ENCODE measurements at regions not wholly inside any gene's neighbourhood (a gene's known extent, or its start where the extent isn't known, plus 50 kb on each side); places are given as distances from the start of the nearest gene placed in this dataset.
"Not testable (repeated sequence)": the region's sequence is repeated elsewhere in the genome, so short reads cannot be mapped to it uniquely, and the experiment has no call there.

DNA sequence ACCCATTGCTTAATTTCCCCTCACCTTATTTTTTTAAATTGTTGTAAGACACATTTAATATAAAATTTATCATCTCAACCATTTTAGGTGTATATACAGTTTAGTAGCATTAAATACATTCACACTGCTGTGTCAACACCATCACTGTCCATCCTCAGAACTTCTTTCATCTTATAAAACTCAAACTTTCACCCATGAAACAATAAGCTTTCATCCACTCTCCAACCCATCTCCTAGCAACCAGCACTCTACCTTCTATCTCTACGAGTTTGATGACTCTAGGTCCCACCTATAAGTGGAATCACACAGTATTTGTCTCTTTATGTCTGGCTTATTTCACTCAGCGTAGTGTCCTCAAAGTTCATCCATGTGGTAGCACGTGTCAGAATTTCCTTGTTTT lies 75.5 kb downstream of the TBX3 start:
- Histone ChIP-seq H3K36me3 (ENCODE audit: insufficient read depth, low read length) (no peaks in the 10 kb centered on the region), H4K20me1 (ENCODE audit: insufficient read depth, low read length) (no peaks in the 10 kb centered on the region), H3K4me1 (ENCODE audit: insufficient read depth, low read length) (no peaks in the 10 kb centered on the region), H3K9me3 (ENCODE audit: low read depth, low read length) (no peaks in the 10 kb centered on the region), H3K27ac (ENCODE audit: low read depth, low read length) (no peak overlapping the region), H3K4me3 (ENCODE audit: insufficient read depth, low read length) (no peak overlapping the region), H3K79me2 (ENCODE audit: insufficient read depth, low read length) (no peaks in the 10 kb centered on the region), H3K27me3 (ENCODE audit: insufficient read depth, low read length) (no peaks in the 10 kb centered on the region), H2AFZ (ENCODE audit: low read length) (no peak overlapping the region), H3K4me2 (ENCODE audit: insufficient read depth, low read length) (no peak overlapping the region)
- no peak for TF ChIP-seq CTCF (IDR thresholded peaks at IDR 0.05; ENCODE audit: extremely low read depth, low read depth, low read length)
- DNase-seq (ENCODE audit: insufficient read length, low spot score, missing footprints) = no peak

- Histone ChIP-seq H3K36me3 (ENCODE audit: insufficient read depth, low read length) (no peaks in the 10 kb centered on the region), H3K27ac (ENCODE audit: low read depth, low read length) (no peak overlapping the region), H3K9me3 (ENCODE audit: low read depth, low read length) (no peaks in the 10 kb centered on the region), H4K20me1 (ENCODE audit: insufficient read depth, low read length) (no peaks in the 10 kb centered on the region), H2AFZ (ENCODE audit: low read length) (no peak overlapping the region), H3K27me3 (ENCODE audit: insufficient read depth, low read length) (no peaks in the 10 kb centered on the region), H3K4me2 (ENCODE audit: insufficient read depth, low read length) (no peak overlapping the region), H3K4me3 (ENCODE audit: insufficient read depth, low read length) (no peak overlapping the region), H3K79me2 (ENCODE audit: insufficient read depth, low read length) (no peaks in the 10 kb centered on the region), H3K4me1 (ENCODE audit: insufficient read depth, low read length) (no peaks in the 10 kb centered on the region)
- no peak for DNase-seq (ENCODE audit: insufficient read length, low spot score, missing footprints)
- TF ChIP-seq CTCF (IDR thresholded peaks at IDR 0.05; ENCODE audit: extremely low read depth, low read depth, low read length) = no peak
Observed at GRCh38 chr12:114605918-114606317, 78.1 kb downstream of the TBX3 start.

GRCh38 chr12:114604606-114605005 lies 79.4 kb downstream of the TBX3 start:
- Histone ChIP-seq H2AFZ (ENCODE audit: low read length) (no peak overlapping the region), H4K20me1 (ENCODE audit: insufficient read depth, low read length) (no peaks in the 10 kb centered on the region), H3K4me2 (ENCODE audit: insufficient read depth, low read length) (no peak overlapping the region), H3K27ac (ENCODE audit: low read depth, low read length) (no peak overlapping the region), H3K9me3 (ENCODE audit: low read depth, low read length) (no peaks in the 10 kb centered on the region), H3K4me3 (ENCODE audit: insufficient read depth, low read length) (no peak overlapping the region), H3K36me3 (ENCODE audit: insufficient read depth, low read length) (no peaks in the 10 kb centered on the region), H3K4me1 (ENCODE audit: insufficient read depth, low read length) (no peaks in the 10 kb centered on the region), H3K79me2 (ENCODE audit: insufficient read depth, low read length) (no peaks in the 10 kb centered on the region), H3K27me3 (ENCODE audit: insufficient read depth, low read length) (no peaks in the 10 kb centered on the region)
- DNase-seq (ENCODE audit: insufficient read length, low spot score, missing footprints) = peak; percentile 63
- no peak for TF ChIP-seq CTCF (IDR thresholded peaks at IDR 0.05; ENCODE audit: extremely low read depth, low read depth, low read length)

- not testable (repeated sequence) for H3K4me1 ChIP-seq (ENCODE audit: insufficient read depth, low read length); H3K4me2 ChIP-seq (ENCODE audit: insufficient read depth, low read length); H3K27me3 ChIP-seq (ENCODE audit: insufficient read depth, low read length); H3K9me3 ChIP-seq (ENCODE audit: low read depth, low read length); H2AFZ ChIP-seq (ENCODE audit: low read length); H3K36me3 ChIP-seq (ENCODE audit: insufficient read depth, low read length); H3K27ac ChIP-seq (ENCODE audit: low read depth, low read length); DNase-seq (ENCODE audit: insufficient read length, low spot score, missing footprints); H3K4me3 ChIP-seq (ENCODE audit: insufficient read depth, low read length); H4K20me1 ChIP-seq (ENCODE audit: insufficient read depth, low read length); H3K79me2 ChIP-seq (ENCODE audit: insufficient read depth, low read length)
Observed at GRCh38 chr12:114600584-114600983, 83.4 kb downstream of the TBX3 start.

DNA sequence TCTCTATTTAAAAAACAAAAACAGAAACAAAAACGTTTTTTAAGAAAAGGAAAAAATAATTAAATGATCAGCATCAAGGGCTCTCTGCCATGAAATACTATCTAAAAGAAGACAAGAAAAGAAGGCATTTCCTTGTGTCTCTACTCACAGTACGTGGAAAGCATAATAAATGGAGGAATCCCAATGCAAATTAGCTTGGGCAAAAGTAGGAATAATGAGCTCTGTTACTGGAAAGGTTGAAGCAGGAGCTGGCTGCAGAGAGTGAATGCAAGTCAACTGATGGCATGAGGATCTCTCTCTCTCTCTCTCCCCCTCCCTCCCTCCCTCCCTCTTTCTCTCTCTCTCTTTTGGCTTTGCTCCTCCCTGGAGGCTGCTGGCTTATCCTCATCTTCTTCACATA lies 85.9 kb downstream of the TBX3 start:
- Histone ChIP-seq H2AFZ (ENCODE audit: low read length) (no peak overlapping the region), H4K20me1 (ENCODE audit: insufficient read depth, low read length) (no peaks in the 10 kb centered on the region), H3K27me3 (ENCODE audit: insufficient read depth, low read length) (no peaks in the 10 kb centered on the region), H3K4me1 (ENCODE audit: insufficient read depth, low read length) (no peaks in the 10 kb centered on the region), H3K79me2 (ENCODE audit: insufficient read depth, low read length) (no peaks in the 10 kb centered on the region), H3K9me3 (ENCODE audit: low read depth, low read length) (no peaks in the 10 kb centered on the region), H3K4me2 (ENCODE audit: insufficient read depth, low read length) (no peak overlapping the region), H3K36me3 (ENCODE audit: insufficient read depth, low read length) (no peaks in the 10 kb centered on the region), H3K4me3 (ENCODE audit: insufficient read depth, low read length) (no peak overlapping the region), H3K27ac (ENCODE audit: low read depth, low read length) (no peak overlapping the region)
- TF ChIP-seq CTCF (IDR thresholded peaks at IDR 0.05; ENCODE audit: extremely low read depth, low read depth, low read length) = no peak
- DNase-seq (ENCODE audit: insufficient read length, low spot score, missing footprints) = no peak

Measured in osteoblast (primary cell).